Neural cell (in vitro differentiated cells): ENCODE measurements at regions not wholly inside any gene's neighbourhood (a gene's known extent, or its start where the extent isn't known, plus 50 kb on each side); places are given as distances from the start of the nearest gene placed in this dataset.

ENCODE experiments used
- H2AFZ ChIP-seq: fragments of 200-600, 300-800 bp; sonication (generic), shearing (Covaris generic); 2 replicates; pipeline ENCODE4 v1.6.0; 2014; ENCODE audit warnings: low read depth, mild to moderate bottlenecking, antibody characterized with exemption, low read length, moderate library complexity
- H3F3A ChIP-seq: fragments of 200-600 bp; shearing (Covaris generic); 2 replicates; pipeline ENCODE4 v1.6.1; 2016; ENCODE audit warnings: mild to moderate bottlenecking, moderate library complexity, mixed read lengths, antibody characterized with exemption, low read length; ENCODE audit not compliant: insufficient read depth, poor library complexity, severe bottlenecking
- H3K27ac ChIP-seq: fragments of 200-600, 300-800 bp; sonication (generic), shearing (Covaris generic); 2 replicates; pipeline ENCODE4 v1.5.1; 2014; ENCODE audit warnings: mild to moderate bottlenecking, low read length, moderate library complexity
- H3K27me3 ChIP-seq: fragments of 300-800, 200-600 bp; sonication (generic), shearing (Covaris generic); 2 replicates; pipeline ENCODE4 v1.6.0; 2014; ENCODE audit warnings: mild to moderate bottlenecking, low read depth, low read length, moderate library complexity; ENCODE audit not compliant: insufficient read depth
- H3K36me3 ChIP-seq: fragments of 300-800, 200-600 bp; sonication (generic), shearing (Covaris generic); 2 replicates; pipeline ENCODE4 v1.5.1; 2014; ENCODE audit warnings: mild to moderate bottlenecking, antibody characterized with exemption, low read length, moderate library complexity; ENCODE audit not compliant: insufficient read depth
- H3K4me2 ChIP-seq: fragments of 300-800, 200-600 bp; sonication (generic), shearing (Covaris generic); 2 replicates; pipeline ENCODE4 v1.6.0; 2014; ENCODE audit warnings: mild to moderate bottlenecking, low read length
- H3K4me3 ChIP-seq: fragments of 300-800, 200-600 bp; sonication (generic), shearing (Covaris generic); 2 replicates; pipeline ENCODE4 v1.5.1; 2014; ENCODE audit warnings: mild to moderate bottlenecking, low read length, moderate library complexity
- H3K79me2 ChIP-seq: fragments of 200-600 bp; shearing (Covaris generic); replicated peaks from 2 replicates; pipeline ENCODE4 v1.6.0; 2014; ENCODE audit warnings: mild to moderate bottlenecking, low read length, moderate library complexity; ENCODE audit not compliant: insufficient read depth
- H3K9ac ChIP-seq: fragments of 300-800, 200-600 bp; sonication (generic), shearing (Covaris generic); 2 replicates; pipeline ENCODE4 v1.6.1; 2016; ENCODE audit warnings: mild to moderate bottlenecking, low read length, mixed read lengths
- H3K9me2 ChIP-seq: fragments of 200-600 bp; shearing (Covaris generic); 2 replicates; pipeline ENCODE4 v1.6.1; 2016; ENCODE audit warnings: mild to moderate bottlenecking, low read length, mixed read lengths; ENCODE audit not compliant: insufficient read depth
- H3K9me3 ChIP-seq: fragments of 200-600, 300-800 bp; sonication (generic), shearing (Covaris generic); 2 replicates; pipeline ENCODE4 v1.6.1; 2016; ENCODE audit warnings: mild to moderate bottlenecking, mixed run types, low read length, moderate library complexity, mixed read lengths
- H4K20me1 ChIP-seq: fragments of 200-600 bp; shearing (Covaris generic); 2 replicates; pipeline ENCODE4 v1.6.1; 2016; ENCODE audit warnings: mild to moderate bottlenecking, mixed run types; ENCODE audit not compliant: insufficient read depth
- EP300 ChIP-seq: fragments of 450-650 bp; conservative IDR thresholded peaks from 2 replicates; pipeline ENCODE4 v1.6.1; 2014; ENCODE audit warnings: antibody characterized with exemption, mild to moderate bottlenecking, moderate library complexity; ENCODE audit not compliant: poor library complexity, severe bottlenecking
- EZH2 ChIP-seq: fragments of 200-600, 300-800 bp; shearing (Covaris generic), sonication (generic); IDR thresholded peaks from 2 replicates; pipeline ENCODE4 v1.6.1; 2014; ENCODE audit warnings: antibody characterized with exemption, low read length, borderline replicate concordance, mild to moderate bottlenecking; ENCODE audit not compliant: insufficient read depth, poor library complexity, severe bottlenecking
- MXI1 ChIP-seq: fragments of 450-650 bp; conservative IDR thresholded peaks from 2 replicates; pipeline ENCODE4 v1.6.1; 2014; ENCODE audit warnings: antibody characterized with exemption, mild to moderate bottlenecking; ENCODE audit not compliant: poor library complexity, severe bottlenecking
- POLR2AphosphoS5 ChIP-seq: IDR thresholded peaks from 2 replicates; pipeline ENCODE4 v1.6.1; 2012
- RAD21 ChIP-seq: fragments of 450-650 bp; conservative IDR thresholded peaks from 2 replicates; pipeline ENCODE4 v1.6.1; 2014; ENCODE audit warnings: antibody characterized with exemption, mild to moderate bottlenecking, moderate library complexity
- SMC3 ChIP-seq: fragments of 450-650 bp; conservative IDR thresholded peaks from 2 replicates; pipeline ENCODE4 v1.6.1; 2014; ENCODE audit warnings: antibody characterized with exemption, mild to moderate bottlenecking, moderate library complexity; ENCODE audit not compliant: poor library complexity
- TAF1 ChIP-seq: IDR thresholded peaks from 2 replicates; pipeline ENCODE4 v1.6.1; 2012; ENCODE audit warnings: low read depth
- TF ChIP-seq, protein P1 (sequence below): fragments of 450-650 bp; IDR thresholded peaks from 2 replicates; pipeline ENCODE4 v1.5.1; 2014; ENCODE audit warnings: antibody characterized with exemption, mild to moderate bottlenecking, moderate library complexity; ENCODE audit not compliant: poor library complexity, severe bottlenecking
- TF ChIP-seq, protein P2 (sequence below): IDR thresholded peaks from 2 replicates; pipeline ENCODE4 v1.6.1; 2012; ENCODE audit warnings: borderline replicate concordance

DNA sequence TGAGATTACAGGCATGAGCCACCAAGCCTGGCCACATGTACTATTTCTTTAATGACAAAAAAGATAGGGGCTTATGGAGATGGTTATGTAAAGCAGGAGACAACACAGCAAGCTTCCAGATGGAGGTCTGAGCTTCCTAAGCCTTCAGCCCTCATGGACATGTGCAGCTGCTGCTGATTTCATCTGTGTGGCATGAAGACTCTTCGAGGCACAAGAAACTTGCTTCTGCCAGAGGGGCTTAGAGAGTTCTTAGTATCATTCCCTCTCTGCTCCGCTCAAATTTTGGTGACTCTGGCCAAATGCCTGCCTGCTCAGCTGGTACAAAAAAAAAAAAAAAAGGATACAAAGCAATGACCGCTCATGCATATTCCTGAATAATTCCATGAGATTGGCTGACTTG lies 552.5 kb downstream of the TYW1 start:
- TF ChIP-seq TAF1 (no peak), POLR2AphosphoS5 (no peak), EZH2 (no peak), RAD21 (no peak), SMC3 (no peak), EP300 (no peak), MXI1 (no peak)
- TF ChIP-seq, protein P1, sequence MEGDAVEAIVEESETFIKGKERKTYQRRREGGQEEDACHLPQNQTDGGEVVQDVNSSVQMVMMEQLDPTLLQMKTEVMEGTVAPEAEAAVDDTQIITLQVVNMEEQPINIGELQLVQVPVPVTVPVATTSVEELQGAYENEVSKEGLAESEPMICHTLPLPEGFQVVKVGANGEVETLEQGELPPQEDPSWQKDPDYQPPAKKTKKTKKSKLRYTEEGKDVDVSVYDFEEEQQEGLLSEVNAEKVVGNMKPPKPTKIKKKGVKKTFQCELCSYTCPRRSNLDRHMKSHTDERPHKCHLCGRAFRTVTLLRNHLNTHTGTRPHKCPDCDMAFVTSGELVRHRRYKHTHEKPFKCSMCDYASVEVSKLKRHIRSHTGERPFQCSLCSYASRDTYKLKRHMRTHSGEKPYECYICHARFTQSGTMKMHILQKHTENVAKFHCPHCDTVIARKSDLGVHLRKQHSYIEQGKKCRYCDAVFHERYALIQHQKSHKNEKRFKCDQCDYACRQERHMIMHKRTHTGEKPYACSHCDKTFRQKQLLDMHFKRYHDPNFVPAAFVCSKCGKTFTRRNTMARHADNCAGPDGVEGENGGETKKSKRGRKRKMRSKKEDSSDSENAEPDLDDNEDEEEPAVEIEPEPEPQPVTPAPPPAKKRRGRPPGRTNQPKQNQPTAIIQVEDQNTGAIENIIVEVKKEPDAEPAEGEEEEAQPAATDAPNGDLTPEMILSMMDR = no peak
- TF ChIP-seq, protein P2, sequence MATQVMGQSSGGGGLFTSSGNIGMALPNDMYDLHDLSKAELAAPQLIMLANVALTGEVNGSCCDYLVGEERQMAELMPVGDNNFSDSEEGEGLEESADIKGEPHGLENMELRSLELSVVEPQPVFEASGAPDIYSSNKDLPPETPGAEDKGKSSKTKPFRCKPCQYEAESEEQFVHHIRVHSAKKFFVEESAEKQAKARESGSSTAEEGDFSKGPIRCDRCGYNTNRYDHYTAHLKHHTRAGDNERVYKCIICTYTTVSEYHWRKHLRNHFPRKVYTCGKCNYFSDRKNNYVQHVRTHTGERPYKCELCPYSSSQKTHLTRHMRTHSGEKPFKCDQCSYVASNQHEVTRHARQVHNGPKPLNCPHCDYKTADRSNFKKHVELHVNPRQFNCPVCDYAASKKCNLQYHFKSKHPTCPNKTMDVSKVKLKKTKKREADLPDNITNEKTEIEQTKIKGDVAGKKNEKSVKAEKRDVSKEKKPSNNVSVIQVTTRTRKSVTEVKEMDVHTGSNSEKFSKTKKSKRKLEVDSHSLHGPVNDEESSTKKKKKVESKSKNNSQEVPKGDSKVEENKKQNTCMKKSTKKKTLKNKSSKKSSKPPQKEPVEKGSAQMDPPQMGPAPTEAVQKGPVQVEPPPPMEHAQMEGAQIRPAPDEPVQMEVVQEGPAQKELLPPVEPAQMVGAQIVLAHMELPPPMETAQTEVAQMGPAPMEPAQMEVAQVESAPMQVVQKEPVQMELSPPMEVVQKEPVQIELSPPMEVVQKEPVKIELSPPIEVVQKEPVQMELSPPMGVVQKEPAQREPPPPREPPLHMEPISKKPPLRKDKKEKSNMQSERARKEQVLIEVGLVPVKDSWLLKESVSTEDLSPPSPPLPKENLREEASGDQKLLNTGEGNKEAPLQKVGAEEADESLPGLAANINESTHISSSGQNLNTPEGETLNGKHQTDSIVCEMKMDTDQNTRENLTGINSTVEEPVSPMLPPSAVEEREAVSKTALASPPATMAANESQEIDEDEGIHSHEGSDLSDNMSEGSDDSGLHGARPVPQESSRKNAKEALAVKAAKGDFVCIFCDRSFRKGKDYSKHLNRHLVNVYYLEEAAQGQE = no peak
- Histone ChIP-seq H3K9me3 (no peaks in the 10 kb centered on the region), H4K20me1 (no peaks in the 10 kb centered on the region), H3K27me3 (no peaks in the 10 kb centered on the region), H3K27ac (no peak overlapping the region), H3K9ac (no peak overlapping the region), H3K79me2 (no peaks in the 10 kb centered on the region), H3K36me3 (no peaks in the 10 kb centered on the region), H3F3A (no peaks in the 10 kb centered on the region), H3K4me3 (no peak overlapping the region), H3K4me2 (no peak overlapping the region), H3K9me2 (no peaks in the 10 kb centered on the region), H2AFZ (no peak overlapping the region)

DNA sequence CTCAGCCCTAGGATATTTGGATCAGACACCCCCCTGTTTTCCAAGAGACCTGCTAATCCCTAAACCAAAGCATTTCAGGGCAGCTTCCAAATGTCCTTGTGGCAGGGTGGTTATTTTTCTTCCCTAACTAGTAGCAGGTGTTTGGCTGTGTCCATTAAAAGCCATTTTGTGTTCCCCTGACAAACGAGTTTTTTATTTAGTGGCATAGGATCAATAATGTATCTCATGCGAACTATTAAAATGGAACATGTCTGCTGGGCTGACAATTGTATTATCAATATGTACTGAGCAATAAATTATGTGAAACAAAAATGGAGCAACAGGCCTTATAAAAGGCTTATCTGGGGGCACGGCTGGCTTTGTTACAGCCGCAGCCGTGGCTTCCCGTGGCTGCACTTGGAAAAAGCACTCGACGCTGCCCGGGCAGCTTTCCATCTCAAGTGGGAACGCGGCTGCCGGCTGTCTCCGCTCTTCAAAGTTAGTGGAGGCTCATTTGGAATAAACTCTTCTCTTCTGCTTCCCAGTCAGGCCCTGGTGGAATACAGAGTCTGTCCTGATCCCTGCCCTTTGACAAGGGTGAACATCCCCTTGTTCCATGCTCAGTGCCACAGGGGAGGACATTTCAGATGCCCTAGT lies 554.3 kb downstream of the TYW1 start:
- no peak for TF ChIP-seq EZH2
- TF ChIP-seq, protein P1 = no peak
- TF ChIP-seq EP300 = no peak
- no peak for TF ChIP-seq POLR2AphosphoS5
- no peak for TF ChIP-seq MXI1
- no peak for TF ChIP-seq TAF1
- TF ChIP-seq RAD21 = no peak
- no peak overlapping the region for H2AFZ ChIP-seq
- H3K36me3 ChIP-seq = no peaks in the 10 kb centered on the region
- no peak overlapping the region for H3K27ac ChIP-seq
- H3K4me3 ChIP-seq = no peak overlapping the region
- no peak overlapping the region for H3K4me2 ChIP-seq
- no peaks in the 10 kb centered on the region for H3K27me3 ChIP-seq
- H3K9me3 ChIP-seq = no peaks in the 10 kb centered on the region
- no peaks in the 10 kb centered on the region for H3F3A ChIP-seq
- H3K79me2 ChIP-seq = no peaks in the 10 kb centered on the region
- H3K9me2 ChIP-seq = no peaks in the 10 kb centered on the region
- no peaks in the 10 kb centered on the region for H4K20me1 ChIP-seq
- no peak overlapping the region for H3K9ac ChIP-seq
